ENCODE measurements at regions not wholly inside any gene's neighbourhood (a gene's known extent, or its start where the extent isn't known, plus 50 kb on each side); places are given as distances from the start of the nearest gene placed in this dataset.
"Not testable (repeated sequence)": the region's sequence is repeated elsewhere in the genome, so short reads cannot be mapped to it uniquely, and the experiment has no call there.

GRCh38 chr2:239806276-239806675 is 218.9 kb downstream of the NDUFA10 start:
- DNase-seq (ENCODE audit: low read depth in 1 of 2, low spot score in 1 of 2): no peak

GRCh38 chr2:239805414-239805813 is 219.7 kb downstream of the NDUFA10 start:
- no peak for DNase-seq (ENCODE audit: low read depth in 1 of 2, low spot score in 1 of 2)

- DNase-seq (ENCODE audit: low read depth in 1 of 2, low spot score in 1 of 2): no peak
These were observed 220.2 kb downstream of the NDUFA10 start for GRCh38 chr2:239805043-239805329.

GRCh38 chr2:239804161-239805042 is 220.7 kb downstream of the NDUFA10 start:
- DNase-seq (ENCODE audit: low read depth in 1 of 2, low spot score in 1 of 2): no peak

GRCh38 chr2:239803766-239804115 is 221.4 kb downstream of the NDUFA10 start:
- no peak for DNase-seq (ENCODE audit: low read depth in 1 of 2, low spot score in 1 of 2)

GRCh38 chr2:239803102-239803765 is 221.9 kb downstream of the NDUFA10 start:
- no peak for DNase-seq (ENCODE audit: low read depth in 1 of 2, low spot score in 1 of 2)

GRCh38 chr2:239802185-239802649 is 222.9 kb downstream of the NDUFA10 start:
- no peak for DNase-seq (ENCODE audit: low read depth in 1 of 2, low spot score in 1 of 2)

GRCh38 chr2:239801404-239802184 is 223.5 kb downstream of the NDUFA10 start:
- no peak for DNase-seq (ENCODE audit: low read depth in 1 of 2, low spot score in 1 of 2)

GRCh38 chr2:239800785-239801386 is 224.3 kb downstream of the NDUFA10 start:
- no peak for DNase-seq (ENCODE audit: low read depth in 1 of 2, low spot score in 1 of 2)

GRCh38 chr2:239797316-239797715 is 227.8 kb downstream of the NDUFA10 start:
- DNase-seq (ENCODE audit: low read depth in 1 of 2, low spot score in 1 of 2): no peak

GRCh38 chr2:239795761-239796160 is 229.4 kb downstream of the NDUFA10 start:
- DNase-seq (ENCODE audit: low read depth in 1 of 2, low spot score in 1 of 2): not testable (repeated sequence)

GRCh38 chr2:239793836-239794235 is 231.3 kb downstream of the NDUFA10 start:
- DNase-seq (ENCODE audit: low read depth in 1 of 2, low spot score in 1 of 2): no peak

- DNase-seq (ENCODE audit: low read depth in 1 of 2, low spot score in 1 of 2): no peak
These were observed 232.1 kb downstream of the NDUFA10 start for GRCh38 chr2:239793086-239793485.

GRCh38 chr2:239792405-239793084 is 232.6 kb downstream of the NDUFA10 start:
- no peak for DNase-seq (ENCODE audit: low read depth in 1 of 2, low spot score in 1 of 2)

GRCh38 chr2:239791526-239792404 is 233.4 kb downstream of the NDUFA10 start:
- DNase-seq (ENCODE audit: low read depth in 1 of 2, low spot score in 1 of 2): no peak

- no peak for DNase-seq (ENCODE audit: low read depth in 1 of 2, low spot score in 1 of 2)
These were observed 234.4 kb downstream of the NDUFA10 start for GRCh38 chr2:239790721-239791120.

- DNase-seq (ENCODE audit: low read depth in 1 of 2, low spot score in 1 of 2): no peak
These were observed 234.8 kb downstream of the NDUFA10 start for GRCh38 chr2:239790313-239790712.

GRCh38 chr2:239789711-239790110 is 235.4 kb downstream of the NDUFA10 start:
- no peak for DNase-seq (ENCODE audit: low read depth in 1 of 2, low spot score in 1 of 2)

- DNase-seq (ENCODE audit: low read depth in 1 of 2, low spot score in 1 of 2): no peak
These were observed 236.5 kb downstream of the NDUFA10 start for GRCh38 chr2:239788576-239789098.

All from activated T-helper 1 cell treated with anti-CD3 and anti-CD28 coated beads, Interleukin-2, amount 50 U/mL, for 16 hours (primary cell).